AG08396 (cell line): ENCODE measurements at regions not wholly inside any gene's neighbourhood (a gene's known extent, or its start where the extent isn't known, plus 50 kb on each side); places are given as distances from the start of the nearest gene placed in this dataset.
A peak's percentile ranks its signal among the peaks of the same experiment; 100 is the strongest.

Experiments used
- DNase-seq: peaks from one replicate; pipeline ENCODE4 v3.0.0; 2012; ENCODE audit warnings: low spot score, mixed read lengths

DNA sequence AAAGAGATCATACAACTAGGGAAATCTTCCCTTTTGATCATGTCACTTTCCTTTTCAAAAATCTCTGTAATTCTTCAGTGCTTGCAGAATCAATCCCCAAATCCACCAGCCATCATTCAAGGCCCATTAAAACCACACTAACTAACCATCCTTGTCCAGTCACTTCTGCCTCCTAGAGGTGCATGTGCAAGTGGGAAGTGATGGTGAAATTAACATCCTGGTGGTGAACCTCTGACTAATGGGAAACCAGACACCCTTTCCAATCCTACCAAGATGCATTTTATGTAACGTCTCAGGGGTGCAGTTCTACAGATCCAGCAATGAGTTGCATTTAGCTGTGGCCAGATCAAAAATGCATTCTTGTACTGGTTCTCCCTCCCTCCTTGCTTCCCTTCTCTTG lies 341.8 kb downstream of the RAPGEF2 start:
- no peak for DNase-seq

- no peak for DNase-seq
Measured at GRCh38 chr4:159445692-159446091, 342.8 kb downstream of the RAPGEF2 start.

DNA sequence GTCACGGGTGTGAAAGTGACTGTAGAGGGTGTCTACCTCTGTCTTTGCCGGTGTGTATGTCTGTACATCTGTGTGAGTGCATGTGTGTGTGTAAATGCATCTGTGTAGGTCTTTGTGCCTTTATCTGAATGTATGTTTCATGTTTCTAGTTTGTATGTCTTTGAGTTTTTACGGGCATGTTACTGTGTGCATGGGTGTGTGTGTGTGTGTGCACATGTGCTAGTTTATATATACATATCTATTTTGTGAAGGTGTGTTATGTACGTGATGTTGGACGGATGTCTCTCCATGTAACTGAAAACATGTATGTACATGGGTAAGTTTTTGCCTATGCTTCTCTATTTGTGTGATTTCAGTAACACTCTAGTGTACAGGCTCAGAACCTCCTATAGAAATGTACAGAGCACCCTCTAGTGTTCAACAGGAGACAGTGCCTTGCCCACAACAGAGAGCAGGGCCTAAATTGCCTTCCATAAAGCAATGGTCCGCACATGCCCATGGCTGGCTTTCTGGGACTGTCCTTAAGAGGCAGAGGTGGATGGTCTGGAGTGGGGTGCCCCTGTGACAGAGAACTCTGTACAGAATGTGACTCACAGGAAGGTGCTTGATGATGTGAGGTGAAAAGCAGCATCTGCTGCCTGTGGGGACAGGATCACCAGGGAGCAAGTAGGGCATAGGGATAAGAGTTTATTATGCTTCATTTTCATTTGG lies 343.5 kb downstream of the RAPGEF2 start:
- DNase-seq, result peak; percentile 64

- DNase-seq, result no peak
Measured at GRCh38 chr4:159447296-159447695, 344.4 kb downstream of the RAPGEF2 start.

- DNase-seq, result no peak
Measured at GRCh38 chr4:159451006-159451405, 348.1 kb downstream of the RAPGEF2 start.

- peak; percentile 50 for DNase-seq
Measured at GRCh38 chr4:159455675-159456237, 352.9 kb downstream of the RAPGEF2 start.

- no peak for DNase-seq
Measured at GRCh38 chr4:159460371-159460770, 357.5 kb downstream of the RAPGEF2 start.

- DNase-seq, result no peak
Measured at GRCh38 chr4:159463235-159463634, 360.4 kb downstream of the RAPGEF2 start.

DNA sequence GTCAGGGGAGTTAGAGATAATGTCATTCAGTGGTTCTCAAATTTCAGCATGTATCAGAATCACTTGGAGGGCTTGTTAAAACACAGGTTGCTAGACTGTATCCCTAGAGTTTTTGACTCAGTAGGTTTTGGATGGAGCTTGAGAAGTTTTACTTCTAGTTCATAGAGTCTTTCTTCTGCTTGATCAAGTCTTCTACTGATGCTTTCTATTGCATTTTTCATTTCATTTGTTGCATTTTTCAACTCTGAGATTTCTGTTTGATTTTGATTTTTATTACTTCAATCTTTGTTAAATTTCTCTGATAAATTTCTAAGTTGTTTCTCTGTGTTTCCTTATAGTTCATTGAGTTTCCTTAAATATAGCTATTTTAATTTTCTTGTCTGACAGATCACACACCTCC lies 361.4 kb downstream of the RAPGEF2 start:
- DNase-seq, result no peak

DNA sequence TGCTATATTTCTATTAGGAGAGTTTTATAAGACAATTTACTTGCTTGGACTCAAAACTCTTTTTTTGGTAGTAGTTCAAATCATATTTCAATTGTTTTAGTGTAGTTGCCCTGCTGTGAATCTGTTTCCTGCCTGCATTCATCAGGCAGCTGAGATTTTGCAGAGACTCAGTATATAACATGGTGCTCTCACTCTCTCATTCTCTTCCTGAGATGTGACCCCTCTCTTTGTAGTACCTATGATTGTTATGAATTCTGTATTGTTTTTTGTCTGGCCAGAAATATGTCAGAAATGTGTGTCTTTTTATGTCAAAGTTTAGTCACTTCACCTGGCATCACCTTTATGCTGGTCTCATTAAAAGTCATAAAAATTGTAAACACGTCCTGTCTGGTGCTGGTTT lies 374.0 kb downstream of the RAPGEF2 start:
- no peak for DNase-seq

- no peak for DNase-seq
Measured at GRCh38 chr4:159480826-159481225, 377.9 kb downstream of the RAPGEF2 start.

DNA sequence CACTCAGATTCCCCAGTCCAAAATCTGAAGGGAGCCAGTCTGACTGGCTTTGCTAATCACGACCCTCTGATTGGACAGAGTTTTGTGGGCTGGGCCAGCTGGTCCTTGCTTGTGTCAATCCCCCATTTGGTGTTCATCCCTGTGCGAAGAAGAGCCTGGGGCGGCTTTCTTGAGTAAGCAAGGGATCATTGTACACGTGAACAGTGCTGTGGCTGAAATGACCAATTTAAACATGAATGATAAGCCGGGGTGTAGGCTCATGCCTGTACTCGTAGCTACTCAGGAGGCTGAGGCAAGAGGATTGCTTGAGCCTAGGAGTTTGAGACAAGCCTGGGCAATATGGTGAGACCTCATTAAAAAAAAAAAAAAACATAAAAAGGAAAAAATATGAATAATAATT lies 379.1 kb downstream of the RAPGEF2 start:
- no peak for DNase-seq

DNA sequence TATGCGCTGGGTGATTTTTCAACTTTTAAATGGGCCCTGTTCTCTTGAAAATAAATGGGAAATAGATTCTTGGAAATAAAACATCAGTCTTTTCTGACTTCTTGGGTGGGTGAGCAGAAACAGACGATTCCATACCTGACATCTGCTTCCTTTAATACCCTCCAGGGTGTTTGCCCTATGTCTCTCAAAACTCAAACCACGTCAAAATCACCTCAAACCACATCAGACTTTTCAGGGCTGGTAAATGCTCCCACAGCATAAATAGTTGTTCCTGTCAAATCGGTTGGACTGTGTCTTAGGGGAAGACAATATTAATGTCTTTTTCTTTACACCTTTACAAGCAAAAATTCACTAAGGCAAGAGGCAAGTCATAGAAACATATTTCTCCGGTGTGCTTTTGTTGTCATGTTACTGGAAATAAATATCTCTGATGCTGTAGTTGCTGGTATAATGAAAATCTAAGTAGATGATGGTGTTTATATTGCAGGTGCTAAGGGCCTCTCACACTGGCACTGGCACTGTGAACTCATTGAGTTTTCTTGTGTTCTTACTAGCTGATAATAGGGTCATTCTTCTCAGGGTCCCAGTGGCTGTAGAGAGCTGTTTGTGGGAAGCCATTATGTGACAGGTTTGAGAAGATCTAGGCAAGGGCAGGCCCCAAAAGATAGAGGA lies 380.4 kb downstream of the RAPGEF2 start:
- DNase-seq, result no peak

DNA sequence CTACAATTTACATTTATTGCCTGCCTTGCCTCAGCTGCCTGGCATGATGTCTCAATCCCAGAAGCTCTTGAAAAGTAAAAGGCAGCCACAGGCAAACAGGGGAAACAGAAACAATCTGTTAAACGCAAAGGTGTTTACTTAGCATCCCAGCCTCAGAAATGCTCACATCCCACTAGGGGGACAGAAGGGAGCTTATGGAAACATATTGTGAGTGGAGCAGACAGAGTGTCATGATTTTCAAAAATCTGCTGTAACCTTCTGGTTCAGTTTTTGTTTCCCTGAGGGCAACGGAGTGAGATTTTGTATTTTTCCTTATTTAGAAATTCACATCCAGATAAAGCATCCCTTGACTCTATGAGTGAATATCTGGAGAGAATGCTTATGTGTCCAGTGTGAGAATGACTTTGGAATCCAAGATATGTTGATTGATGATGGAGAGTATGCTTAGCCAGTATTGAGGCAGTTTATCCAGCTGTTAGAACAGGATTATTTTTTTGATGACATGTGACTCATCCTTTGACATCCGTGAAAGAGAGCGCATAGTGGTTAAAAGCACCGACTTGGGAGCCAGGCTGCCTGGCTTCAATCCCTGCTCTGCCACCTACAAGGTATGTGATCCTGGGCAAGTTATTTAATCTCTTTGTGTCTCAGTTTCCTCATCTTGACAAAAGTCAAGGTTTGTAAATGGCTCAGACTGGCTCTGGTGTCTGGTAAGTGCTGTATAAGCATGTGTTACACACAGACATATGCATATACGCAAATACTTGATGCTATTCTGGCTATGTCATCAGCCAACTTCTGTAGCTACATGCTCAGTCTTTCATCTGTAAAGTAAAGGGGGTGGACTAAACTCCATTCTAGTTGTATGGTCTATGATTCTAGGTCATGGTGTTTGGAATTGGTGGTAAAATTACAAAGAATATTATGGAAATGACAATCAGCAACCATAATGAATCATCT lies 381.2 kb downstream of the RAPGEF2 start:
- no peak for DNase-seq

- no peak for DNase-seq
Measured at GRCh38 chr4:159484864-159485263, 382.0 kb downstream of the RAPGEF2 start.

GRCh38 chr4:159487284-159487747 lies 384.4 kb downstream of the RAPGEF2 start:
- DNase-seq, result peak; percentile 69

- no peak for DNase-seq
Measured at GRCh38 chr4:159489646-159490045, 386.8 kb downstream of the RAPGEF2 start.

DNA sequence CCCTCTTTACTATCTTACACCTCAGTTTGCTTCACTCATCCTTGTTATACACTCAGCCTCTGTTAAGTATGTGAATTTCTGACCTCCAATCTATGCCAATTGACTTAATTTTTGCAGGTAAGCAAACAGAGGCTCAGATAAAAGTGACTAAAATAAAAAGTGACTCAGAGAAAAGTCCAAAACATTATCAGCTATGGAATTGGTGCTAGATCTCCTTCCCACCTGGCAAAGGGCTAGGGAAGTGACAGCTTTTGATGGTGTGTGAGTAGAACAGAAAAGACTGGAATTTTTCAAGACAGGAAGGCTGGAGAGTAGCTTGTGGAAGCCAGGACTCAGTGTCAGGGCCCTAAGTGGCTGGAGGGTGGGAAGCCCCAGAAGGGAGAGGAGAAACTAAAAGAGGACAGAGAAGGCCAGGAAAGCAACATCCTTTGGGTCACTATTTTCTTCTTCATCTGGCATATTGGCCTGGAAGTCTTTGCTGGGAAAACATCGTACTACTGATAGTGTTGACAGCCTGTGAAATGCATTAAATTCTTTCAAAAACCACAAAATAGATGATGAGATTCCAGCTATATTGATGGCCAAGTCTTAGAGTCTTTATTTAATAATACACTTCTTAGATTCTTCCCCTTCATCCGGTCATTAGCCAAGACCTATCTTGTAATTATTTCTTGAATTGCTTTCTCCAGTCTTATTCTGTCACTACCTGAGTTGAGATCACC lies 392.8 kb downstream of the RAPGEF2 start:
- no peak for DNase-seq

DNA sequence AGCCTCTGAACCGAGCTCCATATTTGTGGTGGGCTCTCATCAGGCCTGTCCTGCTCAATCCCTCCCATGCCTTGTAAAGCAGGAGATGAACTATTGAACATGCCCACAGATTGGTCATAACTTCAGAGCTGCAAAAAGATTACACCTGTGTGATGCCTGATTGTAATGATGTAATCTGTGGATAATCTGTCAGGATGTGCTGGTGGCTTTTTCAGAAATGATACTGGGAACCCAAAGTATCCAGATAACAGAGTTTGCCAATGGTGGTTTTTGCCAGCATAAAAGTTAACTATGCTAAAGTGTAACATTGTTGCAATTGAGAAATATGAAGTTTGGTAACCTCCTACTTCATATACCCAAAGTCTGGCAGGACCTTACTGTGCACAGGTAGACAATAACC lies 393.4 kb downstream of the RAPGEF2 start:
- DNase-seq, result no peak

- no peak for DNase-seq
Measured at GRCh38 chr4:159497936-159498335, 395.1 kb downstream of the RAPGEF2 start.

- no peak for DNase-seq
Measured at GRCh38 chr4:159498446-159499115, 395.7 kb downstream of the RAPGEF2 start.
